Gastroesophageal sphincter (tissue), 3 donors: ENCODE measurements at regions not wholly inside any gene's neighbourhood (a gene's known extent, or its start where the extent isn't known, plus 50 kb on each side); places are given as distances from the start of the nearest gene placed in this dataset.

Experiments used
- EP300 ChIP-seq: sonication (generic); formaldehyde crosslinking; IDR thresholded peaks from one replicate; pipeline ENCODE4 v1.6.1; 2017; ENCODE audit warnings: antibody characterized with exemption, mild to moderate bottlenecking
- POLR2AphosphoS5 ChIP-seq: sonication (generic); formaldehyde crosslinking; IDR thresholded peaks from one replicate; pipeline ENCODE4 v1.6.1; 2017; ENCODE audit warnings: antibody characterized with exemption
- TF ChIP-seq, protein P1 (sequence below), 4 experiments: fragments of 200-600 bp in 2 of 4; fragments of 450-650 bp in 2 of 4; sonication (generic) in 1 of 4; IDR thresholded peaks; one replicate each; pipeline ENCODE4 v1.5.1; 2017 to 2019; ENCODE audit warnings: antibody characterized with exemption in 4 of 4, mild to moderate bottlenecking in 2 of 4, moderate library complexity in 2 of 4

DNA sequence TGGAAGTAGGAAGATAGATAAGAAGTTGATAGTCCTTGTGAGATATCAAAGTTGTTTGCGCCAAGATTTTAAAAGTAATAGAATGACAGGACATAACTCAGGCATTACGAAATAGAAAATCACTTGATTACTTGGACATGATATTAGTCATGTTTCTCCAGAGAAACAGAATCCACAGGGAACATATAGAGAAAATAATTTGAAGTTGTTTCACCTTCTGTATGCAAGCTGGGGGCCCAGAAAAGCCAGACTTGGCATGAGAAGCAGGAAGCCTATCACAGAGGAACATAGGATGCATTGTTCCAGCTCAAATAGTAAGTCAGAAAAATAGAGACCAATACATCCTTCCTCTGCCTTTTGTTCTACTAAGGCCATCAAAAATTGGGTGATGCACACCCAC lies 715.9 kb downstream of the TECRL start:
- TF ChIP-seq, protein P1, sequence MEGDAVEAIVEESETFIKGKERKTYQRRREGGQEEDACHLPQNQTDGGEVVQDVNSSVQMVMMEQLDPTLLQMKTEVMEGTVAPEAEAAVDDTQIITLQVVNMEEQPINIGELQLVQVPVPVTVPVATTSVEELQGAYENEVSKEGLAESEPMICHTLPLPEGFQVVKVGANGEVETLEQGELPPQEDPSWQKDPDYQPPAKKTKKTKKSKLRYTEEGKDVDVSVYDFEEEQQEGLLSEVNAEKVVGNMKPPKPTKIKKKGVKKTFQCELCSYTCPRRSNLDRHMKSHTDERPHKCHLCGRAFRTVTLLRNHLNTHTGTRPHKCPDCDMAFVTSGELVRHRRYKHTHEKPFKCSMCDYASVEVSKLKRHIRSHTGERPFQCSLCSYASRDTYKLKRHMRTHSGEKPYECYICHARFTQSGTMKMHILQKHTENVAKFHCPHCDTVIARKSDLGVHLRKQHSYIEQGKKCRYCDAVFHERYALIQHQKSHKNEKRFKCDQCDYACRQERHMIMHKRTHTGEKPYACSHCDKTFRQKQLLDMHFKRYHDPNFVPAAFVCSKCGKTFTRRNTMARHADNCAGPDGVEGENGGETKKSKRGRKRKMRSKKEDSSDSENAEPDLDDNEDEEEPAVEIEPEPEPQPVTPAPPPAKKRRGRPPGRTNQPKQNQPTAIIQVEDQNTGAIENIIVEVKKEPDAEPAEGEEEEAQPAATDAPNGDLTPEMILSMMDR (IDR thresholded peaks at IDR 0.05): no peak
- TF ChIP-seq EP300: no peak
- no peak for TF ChIP-seq POLR2AphosphoS5
